ENCODE measurements at regions not wholly inside any gene's neighbourhood (a gene's known extent, or its start where the extent isn't known, plus 50 kb on each side); places are given as distances from the start of the nearest gene placed in this dataset.

GRCh38 chr6:85004361-85004995 lies 240.1 kb upstream of the TBX18 start:
- no peak overlapping the region for H2AK5ac ChIP-seq (ENCODE audit: low read depth, low read length)
- dilution Hi-C loops (cut with HindIII; ENCODE audit: low sequenced_read_pairs, unreplicated experiment): no loop called here
- no peak overlapping the region for H3K56ac ChIP-seq (ENCODE audit: extremely low read depth, insufficient read depth, low read length)
- ATAC-seq (ENCODE audit: low read depth) (no peak), DNase-seq (no peak)
- ChIA-PET POLR2A (ENCODE audit: unreplicated experiment) (no interaction called here), CTCF (no interaction called here)
- H3K23ac ChIP-seq (ENCODE audit: low read depth, low read length): no peak overlapping the region
- H3K4ac ChIP-seq (ENCODE audit: low read depth, low read length): no peak overlapping the region
- no peak overlapping the region for H4K91ac ChIP-seq (ENCODE audit: insufficient read depth, low read depth, low read length)
- in situ Hi-C loops (cut with MboI; ENCODE audit: low sequenced_read_pairs): no loop called here
- H3K27ac ChIP-seq (ENCODE audit: insufficient read depth, low read length): no peak overlapping the region
- no peaks in the 10 kb centered on the region for H3K9me3 ChIP-seq (ENCODE audit: control insufficient read depth, insufficient read depth, low read length)
- H3K36me3 ChIP-seq (ENCODE audit: control insufficient read depth, insufficient read depth, low read length): no peaks in the 10 kb centered on the region
- H3K4me3 ChIP-seq (ENCODE audit: insufficient read depth, low read depth, low read length): no peak overlapping the region
- no peaks in the 10 kb centered on the region for H3K4me1 ChIP-seq (ENCODE audit: control insufficient read depth, insufficient read depth, low read length)
- no peak overlapping the region for H2AK9ac ChIP-seq (replicated peaks; ENCODE audit: low read depth, low read length, poor library complexity)
- H2BK20ac ChIP-seq (ENCODE audit: low read depth, low read length): no peak overlapping the region
- H2AFZ ChIP-seq (replicated peaks; ENCODE audit: low read length, poor library complexity): no peak overlapping the region
- TF ChIP-seq RFX5 (IDR thresholded peaks at IDR 0.05; ENCODE audit: low read depth, low read length): no peak
- TF ChIP-seq SMC3 (IDR thresholded peaks at IDR 0.05; ENCODE audit: low read depth, low read length): no peak
- no peak for TF ChIP-seq POLR2A (IDR thresholded peaks at IDR 0.05; ENCODE audit: low read depth, low read length)
- TF ChIP-seq, protein P1, sequence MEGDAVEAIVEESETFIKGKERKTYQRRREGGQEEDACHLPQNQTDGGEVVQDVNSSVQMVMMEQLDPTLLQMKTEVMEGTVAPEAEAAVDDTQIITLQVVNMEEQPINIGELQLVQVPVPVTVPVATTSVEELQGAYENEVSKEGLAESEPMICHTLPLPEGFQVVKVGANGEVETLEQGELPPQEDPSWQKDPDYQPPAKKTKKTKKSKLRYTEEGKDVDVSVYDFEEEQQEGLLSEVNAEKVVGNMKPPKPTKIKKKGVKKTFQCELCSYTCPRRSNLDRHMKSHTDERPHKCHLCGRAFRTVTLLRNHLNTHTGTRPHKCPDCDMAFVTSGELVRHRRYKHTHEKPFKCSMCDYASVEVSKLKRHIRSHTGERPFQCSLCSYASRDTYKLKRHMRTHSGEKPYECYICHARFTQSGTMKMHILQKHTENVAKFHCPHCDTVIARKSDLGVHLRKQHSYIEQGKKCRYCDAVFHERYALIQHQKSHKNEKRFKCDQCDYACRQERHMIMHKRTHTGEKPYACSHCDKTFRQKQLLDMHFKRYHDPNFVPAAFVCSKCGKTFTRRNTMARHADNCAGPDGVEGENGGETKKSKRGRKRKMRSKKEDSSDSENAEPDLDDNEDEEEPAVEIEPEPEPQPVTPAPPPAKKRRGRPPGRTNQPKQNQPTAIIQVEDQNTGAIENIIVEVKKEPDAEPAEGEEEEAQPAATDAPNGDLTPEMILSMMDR (conservative IDR thresholded peaks at IDR 0.05; ENCODE audit: low read depth, low read length): no peak
- TF ChIP-seq MAZ (IDR thresholded peaks at IDR 0.05; ENCODE audit: borderline replicate concordance, low read depth, low read length): no peak
- no TSS peak for BruUV-seq (replicated peaks)
- H3K18ac ChIP-seq (ENCODE audit: low read depth, low read length): no peak overlapping the region
- no peak overlapping the region for H3K14ac ChIP-seq (replicated peaks; ENCODE audit: low read depth, low read length)
- no peak overlapping the region for H3K9ac ChIP-seq (ENCODE audit: low read depth, low read length)
- no peaks in the 10 kb centered on the region for H3K27me3 ChIP-seq (ENCODE audit: control insufficient read depth, insufficient read depth, low read length)
- H2BK5ac ChIP-seq (ENCODE audit: low read depth, low read length, poor library complexity, severe bottlenecking): no peak overlapping the region
- H3K9me1 ChIP-seq (ENCODE audit: insufficient read depth, low read length): no peaks in the 10 kb centered on the region
- no peak overlapping the region for H3K4me2 ChIP-seq (ENCODE audit: low read depth, low read length)
- no CpG with 5 or more reads among the region's 2 CpGs for WGBS, 2 experiments (ENCODE audit: extremely low coverage in 2 of 2, insufficient read length in 1 of 2)
- H4K8ac ChIP-seq (ENCODE audit: low read depth in 2 of 2, low read length in 2 of 2): no peak overlapping the region
- H4K20me1 ChIP-seq (ENCODE audit: insufficient read depth, low read length): no peaks in the 10 kb centered on the region
- H3K79me1 ChIP-seq (ENCODE audit: low read depth in 1 of 2, low read length in 2 of 2): no peaks in the 10 kb centered on the region
- no peak overlapping the region for H4K5ac ChIP-seq (ENCODE audit: low read depth, low read length)
- intact Hi-C loops (cut with micrococcal nuclease): no loop called here
- H2BK15ac ChIP-seq (ENCODE audit: low read depth, low read length): no peak overlapping the region
- H2BK120ac ChIP-seq (ENCODE audit: low read depth, low read length): no peak overlapping the region

Measured in IMR-90 (cell line).